GM21390 (cell line): ENCODE measurements at regions not wholly inside any gene's neighbourhood (a gene's known extent, or its start where the extent isn't known, plus 50 kb on each side); places are given as distances from the start of the nearest gene placed in this dataset.
"Not testable (repeated sequence)": the region's sequence is repeated elsewhere in the genome, so short reads cannot be mapped to it uniquely, and the experiment has no call there.

Experiments used
- ATAC-seq: cut with Tn5 transposase; IDR thresholded peaks from one replicate; pipeline ENCODE4 v1.9.1; 2021; ENCODE audit not compliant: unreplicated experiment

GRCh38 chr5:16987776-16988175 lies 51.7 kb upstream of the MYO10 start:
- ATAC-seq, result no peak

GRCh38 chr5:16990817-16991520 lies 54.9 kb upstream of the MYO10 start:
- not testable (repeated sequence) for ATAC-seq

- ATAC-seq, result no peak
These were observed 55.9 kb upstream of the MYO10 start for GRCh38 chr5:16992006-16992405.

- no peak for ATAC-seq
These were observed 56.4 kb upstream of the MYO10 start for GRCh38 chr5:16992444-16992843.

GRCh38 chr5:16994565-16994964 lies 58.5 kb upstream of the MYO10 start:
- no peak for ATAC-seq

GRCh38 chr5:16995372-16995771 lies 59.3 kb upstream of the MYO10 start:
- ATAC-seq, result no peak

- ATAC-seq, result no peak
These were observed 64.3 kb upstream of the MYO10 start for GRCh38 chr5:17000291-17000939.

- no peak for ATAC-seq
These were observed 65.3 kb upstream of the MYO10 start for GRCh38 chr5:17001428-17001827.

GRCh38 chr5:17004441-17005106 lies 68.5 kb upstream of the MYO10 start:
- no peak for ATAC-seq

- no peak for ATAC-seq
These were observed 69.2 kb upstream of the MYO10 start for GRCh38 chr5:17005107-17005828.

GRCh38 chr5:17012289-17012688 lies 76.2 kb upstream of the MYO10 start:
- no peak for ATAC-seq

- no peak for ATAC-seq
These were observed 78.6 kb upstream of the MYO10 start for GRCh38 chr5:17014686-17015085.

- ATAC-seq, result no peak
These were observed 82.8 kb upstream of the MYO10 start for GRCh38 chr5:17018871-17019270.

GRCh38 chr5:17019324-17019723 lies 83.2 kb upstream of the MYO10 start:
- ATAC-seq, result no peak

GRCh38 chr5:17020678-17021601 lies 84.9 kb upstream of the MYO10 start:
- no peak for ATAC-seq

- ATAC-seq, result no peak
These were observed 85.5 kb upstream of the MYO10 start for GRCh38 chr5:17021602-17021932.

- no peak for ATAC-seq
These were observed 86.2 kb upstream of the MYO10 start for GRCh38 chr5:17022296-17022695.

- no peak for ATAC-seq
These were observed 88.6 kb upstream of the MYO10 start for GRCh38 chr5:17024686-17025180.

- ATAC-seq, result not testable (repeated sequence)
These were observed 95.7 kb upstream of the MYO10 start for GRCh38 chr5:17031659-17032277.
